HL-60 (cell line): ENCODE measurements at regions not wholly inside any gene's neighbourhood (a gene's known extent, or its start where the extent isn't known, plus 50 kb on each side); places are given as distances from the start of the nearest gene placed in this dataset.

ENCODE experiments used
- DNase-seq, 2 experiments: peaks; one replicate each; pipeline ENCODE4 v3.0.0-alpha.2; 2010 to 2020; ENCODE audit warnings: low read depth in 1 of 2, low spot score in 1 of 2
- H3K27ac ChIP-seq: fragments of 250-450 bp; sonication (Bioruptor Pico); replicated peaks from 2 replicates; pipeline ENCODE4 v1.5.1; 2020; ENCODE audit warnings: mild to moderate bottlenecking, moderate library complexity
- H3K27me3 ChIP-seq: fragments of 250-450 bp; sonication (Bioruptor Pico); 2 replicates; pipeline ENCODE4 v1.5.1; 2021; ENCODE audit warnings: mild to moderate bottlenecking, moderate library complexity; ENCODE audit not compliant: insufficient read depth, poor library complexity, severe bottlenecking
- H3K4me3 ChIP-seq: replicated peaks from 2 replicates; pipeline ENCODE4 v1.5.1; 2011; ENCODE audit warnings: mild to moderate bottlenecking, control low read depth, low read length; ENCODE audit not compliant: insufficient read depth
- GABPA ChIP-seq: IDR thresholded peaks from 2 replicates; pipeline ENCODE4 v1.6.1; 2012; ENCODE audit warnings: low read depth
- POLR2AphosphoS5 ChIP-seq: IDR thresholded peaks from 2 replicates; pipeline ENCODE4 v1.6.1; 2012; ENCODE audit warnings: low read depth
- SPI1 ChIP-seq: IDR thresholded peaks from 2 replicates; pipeline ENCODE4 v1.6.1; 2012; ENCODE audit warnings: low read depth, mild to moderate bottlenecking, borderline replicate concordance
- TF ChIP-seq, protein P1 (sequence below): IDR thresholded peaks from one replicate; pipeline ENCODE4 v1.5.1; 2011; ENCODE audit warnings: low read length, control low read depth, inconsistent platforms; ENCODE audit not compliant: insufficient read depth
- TF ChIP-seq, protein P2 (sequence below): IDR thresholded peaks from 2 replicates; pipeline ENCODE4 v1.6.1; 2012; ENCODE audit warnings: low read depth; ENCODE audit not compliant: insufficient replicate concordance

DNA sequence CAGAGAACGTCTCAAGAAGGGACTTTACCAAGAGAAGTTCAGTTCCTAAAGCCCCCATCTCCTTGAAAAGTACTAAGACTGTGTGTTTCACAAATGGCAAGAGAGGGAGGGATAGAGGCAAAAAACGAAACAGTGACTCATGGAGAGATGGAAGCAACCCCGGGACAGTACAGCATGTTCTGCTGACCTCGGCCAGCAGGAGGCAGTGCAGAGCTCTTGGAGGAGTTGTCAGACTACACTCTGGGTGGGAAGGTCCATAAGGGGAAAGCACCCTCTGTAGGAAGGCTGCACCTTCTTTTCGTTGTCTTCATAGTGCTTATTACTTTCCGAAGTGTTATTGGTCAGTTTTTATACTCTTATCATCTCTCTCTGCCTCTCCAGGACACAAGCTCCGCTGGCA is 525.2 kb upstream of the CCDC196 start:
- H3K27me3 ChIP-seq: no peaks in the 10 kb centered on the region
- TF ChIP-seq, protein P1, sequence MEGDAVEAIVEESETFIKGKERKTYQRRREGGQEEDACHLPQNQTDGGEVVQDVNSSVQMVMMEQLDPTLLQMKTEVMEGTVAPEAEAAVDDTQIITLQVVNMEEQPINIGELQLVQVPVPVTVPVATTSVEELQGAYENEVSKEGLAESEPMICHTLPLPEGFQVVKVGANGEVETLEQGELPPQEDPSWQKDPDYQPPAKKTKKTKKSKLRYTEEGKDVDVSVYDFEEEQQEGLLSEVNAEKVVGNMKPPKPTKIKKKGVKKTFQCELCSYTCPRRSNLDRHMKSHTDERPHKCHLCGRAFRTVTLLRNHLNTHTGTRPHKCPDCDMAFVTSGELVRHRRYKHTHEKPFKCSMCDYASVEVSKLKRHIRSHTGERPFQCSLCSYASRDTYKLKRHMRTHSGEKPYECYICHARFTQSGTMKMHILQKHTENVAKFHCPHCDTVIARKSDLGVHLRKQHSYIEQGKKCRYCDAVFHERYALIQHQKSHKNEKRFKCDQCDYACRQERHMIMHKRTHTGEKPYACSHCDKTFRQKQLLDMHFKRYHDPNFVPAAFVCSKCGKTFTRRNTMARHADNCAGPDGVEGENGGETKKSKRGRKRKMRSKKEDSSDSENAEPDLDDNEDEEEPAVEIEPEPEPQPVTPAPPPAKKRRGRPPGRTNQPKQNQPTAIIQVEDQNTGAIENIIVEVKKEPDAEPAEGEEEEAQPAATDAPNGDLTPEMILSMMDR: peak; percentile 12
- no peak for TF ChIP-seq POLR2AphosphoS5
- peak in 1 of 2 experiments; percentile 27 for DNase-seq
- no peak overlapping the region for H3K27ac ChIP-seq
- no peak overlapping the region for H3K4me3 ChIP-seq

GRCh38 chr14:65962952-65963351 is 523.2 kb upstream of the CCDC196 start:
- Histone ChIP-seq H3K27me3 (no peaks in the 10 kb centered on the region), H3K27ac (no peak overlapping the region), H3K4me3 (no peak overlapping the region)
- TF ChIP-seq GABPA: no peak
- TF ChIP-seq, protein P1: no peak
- TF ChIP-seq, protein P2, sequence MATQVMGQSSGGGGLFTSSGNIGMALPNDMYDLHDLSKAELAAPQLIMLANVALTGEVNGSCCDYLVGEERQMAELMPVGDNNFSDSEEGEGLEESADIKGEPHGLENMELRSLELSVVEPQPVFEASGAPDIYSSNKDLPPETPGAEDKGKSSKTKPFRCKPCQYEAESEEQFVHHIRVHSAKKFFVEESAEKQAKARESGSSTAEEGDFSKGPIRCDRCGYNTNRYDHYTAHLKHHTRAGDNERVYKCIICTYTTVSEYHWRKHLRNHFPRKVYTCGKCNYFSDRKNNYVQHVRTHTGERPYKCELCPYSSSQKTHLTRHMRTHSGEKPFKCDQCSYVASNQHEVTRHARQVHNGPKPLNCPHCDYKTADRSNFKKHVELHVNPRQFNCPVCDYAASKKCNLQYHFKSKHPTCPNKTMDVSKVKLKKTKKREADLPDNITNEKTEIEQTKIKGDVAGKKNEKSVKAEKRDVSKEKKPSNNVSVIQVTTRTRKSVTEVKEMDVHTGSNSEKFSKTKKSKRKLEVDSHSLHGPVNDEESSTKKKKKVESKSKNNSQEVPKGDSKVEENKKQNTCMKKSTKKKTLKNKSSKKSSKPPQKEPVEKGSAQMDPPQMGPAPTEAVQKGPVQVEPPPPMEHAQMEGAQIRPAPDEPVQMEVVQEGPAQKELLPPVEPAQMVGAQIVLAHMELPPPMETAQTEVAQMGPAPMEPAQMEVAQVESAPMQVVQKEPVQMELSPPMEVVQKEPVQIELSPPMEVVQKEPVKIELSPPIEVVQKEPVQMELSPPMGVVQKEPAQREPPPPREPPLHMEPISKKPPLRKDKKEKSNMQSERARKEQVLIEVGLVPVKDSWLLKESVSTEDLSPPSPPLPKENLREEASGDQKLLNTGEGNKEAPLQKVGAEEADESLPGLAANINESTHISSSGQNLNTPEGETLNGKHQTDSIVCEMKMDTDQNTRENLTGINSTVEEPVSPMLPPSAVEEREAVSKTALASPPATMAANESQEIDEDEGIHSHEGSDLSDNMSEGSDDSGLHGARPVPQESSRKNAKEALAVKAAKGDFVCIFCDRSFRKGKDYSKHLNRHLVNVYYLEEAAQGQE: no peak
- TF ChIP-seq SPI1: no peak
- TF ChIP-seq POLR2AphosphoS5: no peak
- no peak for DNase-seq

- no peak overlapping the region for H3K4me3 ChIP-seq
- H3K27me3 ChIP-seq: no peaks in the 10 kb centered on the region
- no peak overlapping the region for H3K27ac ChIP-seq
- TF ChIP-seq, protein P1: no peak
- TF ChIP-seq, protein P2: no peak
- TF ChIP-seq SPI1 (no peak), GABPA (no peak), POLR2AphosphoS5 (no peak)
- no peak for DNase-seq
Measured at GRCh38 chr14:65964366-65964765, 521.8 kb upstream of the CCDC196 start.

GRCh38 chr14:65966188-65966587 is 520.0 kb upstream of the CCDC196 start:
- TF ChIP-seq, protein P2: no peak
- TF ChIP-seq GABPA (no peak), POLR2AphosphoS5 (no peak), SPI1 (no peak)
- TF ChIP-seq, protein P1: no peak
- no peak for DNase-seq
- no peak overlapping the region for H3K27ac ChIP-seq

More at GRCh38 chr14:65966188-65966587, 520.0 kb upstream of the CCDC196 start:
- Histone ChIP-seq H3K4me3 (no peak overlapping the region), H3K27me3 (no peaks in the 10 kb centered on the region)
